Breast epithelium (tissue), 4 donors: ENCODE measurements at regions not wholly inside any gene's neighbourhood (a gene's known extent, or its start where the extent isn't known, plus 50 kb on each side); places are given as distances from the start of the nearest gene placed in this dataset.
"Not testable (repeated sequence)": the region's sequence is repeated elsewhere in the genome, so short reads cannot be mapped to it uniquely, and the experiment has no call there.

ENCODE experiments used
- DNase-seq, 2 donors: peaks; one replicate each; pipeline ENCODE4 v3.0.0-alpha.2; 2019; ENCODE audit warnings: low spot score in 2 of 2
- H3K27ac ChIP-seq, 2 donors: fragments of 200-600 bp; sonication (generic) in 1 of 2; one replicate each; pipeline ENCODE4 v1.5.1; 2016 to 2019; ENCODE audit warnings: mild to moderate bottlenecking in 1 of 2
- H3K27me3 ChIP-seq, 2 donors: fragments of 200-600 bp; sonication (generic) in 1 of 2; one replicate each; pipeline versions ENCODE4 v1.5.1 to v1.6.0; 2017 to 2019; ENCODE audit warnings: control low read depth in 1 of 2, mild to moderate bottlenecking in 1 of 2
- H3K36me3 ChIP-seq: fragments of 200-600 bp; one replicate; pipeline ENCODE4 v1.5.1; 2019
- H3K4me1 ChIP-seq, 2 donors: fragments of 200-600 bp; sonication (generic); one replicate each; pipeline ENCODE4 v1.5.1; 2016 to 2019; ENCODE audit warnings: control low read depth in 1 of 2
- H3K4me3 ChIP-seq, 3 donors: fragments of 200-600 bp; sonication (generic); 1 replicate in 2 of 3; 2 replicates in 1 of 3; pipeline ENCODE4 v1.5.1; 2016 to 2019; ENCODE audit warnings: mild to moderate bottlenecking in 3 of 3, moderate library complexity in 2 of 3
- H3K9me3 ChIP-seq, 2 donors: fragments of 200-600 bp; sonication (generic) in 1 of 2; one replicate each; pipeline ENCODE4 v1.5.1; 2016 to 2019; ENCODE audit warnings: control low read depth in 1 of 2
- POLR2A ChIP-seq: fragments of 450-650 bp; IDR thresholded peaks from one replicate; pipeline ENCODE4 v1.6.1; 2016; ENCODE audit warnings: antibody characterized with exemption, mild to moderate bottlenecking, moderate library complexity
- POLR2AphosphoS5 ChIP-seq, 3 donors: sonication (generic); formaldehyde crosslinking; IDR thresholded peaks; one replicate each; pipeline ENCODE4 v1.6.1; 2017; ENCODE audit warnings: antibody characterized with exemption in 3 of 3
- intact Hi-C: fragments of 100-400 bp; cut with DNase I; formaldehyde crosslinking; loops from one replicate; pipeline ENCODE4 v1.15.1; 2023; ENCODE audit warnings: low total_unique reads
- TF ChIP-seq, protein P1 (sequence below), 3 donors: fragments of 450-650 bp; IDR thresholded peaks; one replicate each; pipeline ENCODE4 v1.5.1; 2016 to 2017; ENCODE audit warnings: antibody characterized with exemption in 3 of 3, mild to moderate bottlenecking in 3 of 3, moderate library complexity in 3 of 3

- H3K27me3 ChIP-seq = no peaks in the 10 kb centered on the region
- intact Hi-C loops = no loop called here
- H3K4me3 ChIP-seq = no peak overlapping the region
- no peak overlapping the region for H3K27ac ChIP-seq
- no peaks in the 10 kb centered on the region for H3K36me3 ChIP-seq
- H3K9me3 ChIP-seq = peaks cover 0 to 12% of the 10 kb centered on the region in 2 donors
- no peaks in the 10 kb centered on the region for H3K4me1 ChIP-seq
- no peak for DNase-seq
- TF ChIP-seq, protein P1, sequence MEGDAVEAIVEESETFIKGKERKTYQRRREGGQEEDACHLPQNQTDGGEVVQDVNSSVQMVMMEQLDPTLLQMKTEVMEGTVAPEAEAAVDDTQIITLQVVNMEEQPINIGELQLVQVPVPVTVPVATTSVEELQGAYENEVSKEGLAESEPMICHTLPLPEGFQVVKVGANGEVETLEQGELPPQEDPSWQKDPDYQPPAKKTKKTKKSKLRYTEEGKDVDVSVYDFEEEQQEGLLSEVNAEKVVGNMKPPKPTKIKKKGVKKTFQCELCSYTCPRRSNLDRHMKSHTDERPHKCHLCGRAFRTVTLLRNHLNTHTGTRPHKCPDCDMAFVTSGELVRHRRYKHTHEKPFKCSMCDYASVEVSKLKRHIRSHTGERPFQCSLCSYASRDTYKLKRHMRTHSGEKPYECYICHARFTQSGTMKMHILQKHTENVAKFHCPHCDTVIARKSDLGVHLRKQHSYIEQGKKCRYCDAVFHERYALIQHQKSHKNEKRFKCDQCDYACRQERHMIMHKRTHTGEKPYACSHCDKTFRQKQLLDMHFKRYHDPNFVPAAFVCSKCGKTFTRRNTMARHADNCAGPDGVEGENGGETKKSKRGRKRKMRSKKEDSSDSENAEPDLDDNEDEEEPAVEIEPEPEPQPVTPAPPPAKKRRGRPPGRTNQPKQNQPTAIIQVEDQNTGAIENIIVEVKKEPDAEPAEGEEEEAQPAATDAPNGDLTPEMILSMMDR (IDR thresholded peaks at IDR 0.05) = no peak
These were observed 338.1 kb upstream of the SPHKAP start for GRCh38 chr2:228519561-228519960.

DNA sequence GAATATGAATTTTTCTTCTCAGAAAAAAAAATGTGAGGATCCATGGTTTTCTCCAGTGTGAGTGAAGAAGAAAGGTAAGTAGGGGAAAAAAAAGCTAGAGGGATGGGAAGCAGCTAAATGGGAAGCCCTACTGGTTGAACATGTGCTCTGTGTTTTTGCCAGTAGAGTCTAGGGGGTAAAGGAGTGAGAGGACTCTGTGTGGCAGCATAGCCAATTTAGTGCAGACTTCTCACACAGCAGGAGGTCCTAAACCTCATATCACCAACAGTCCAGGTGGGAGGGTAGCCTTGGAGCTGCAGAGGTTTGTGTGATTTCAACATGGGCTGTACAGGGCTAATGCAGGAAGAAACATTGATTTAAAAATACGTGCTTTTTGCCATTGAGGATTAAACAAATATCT, 334.5 kb upstream of the SPHKAP start:
- no peak for DNase-seq
- Histone ChIP-seq H3K27ac (no peak overlapping the region), H3K4me1 (no peaks in the 10 kb centered on the region), H3K4me3 (no peak overlapping the region), H3K27me3 (no peaks in the 10 kb centered on the region), H3K36me3 (no peaks in the 10 kb centered on the region), H3K9me3 (no peaks in the 10 kb centered on the region)
- intact Hi-C loops = no loop called here
- TF ChIP-seq POLR2AphosphoS5 (IDR thresholded peaks at IDR 0.05) (no peak), POLR2A (no peak)
- TF ChIP-seq, protein P1 (IDR thresholded peaks at IDR 0.05) = no peak

DNA sequence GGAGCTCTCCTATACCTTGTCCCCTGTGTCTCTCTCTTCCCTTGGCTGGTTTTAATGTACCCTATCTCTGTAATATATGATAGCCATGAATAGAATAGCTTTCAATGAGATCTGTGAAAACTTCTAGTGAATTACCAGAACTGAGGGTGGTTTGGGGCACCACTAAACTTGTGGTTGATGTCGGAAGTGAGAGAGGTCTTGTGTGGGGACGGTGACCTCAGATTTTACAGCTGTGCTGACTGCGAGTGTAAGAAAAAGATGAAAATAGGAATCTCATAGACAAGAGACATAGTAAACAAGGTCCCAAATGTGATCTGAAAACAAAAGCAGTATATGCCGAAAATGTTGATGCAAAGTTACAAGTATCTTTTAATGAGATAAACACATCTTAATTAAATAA, 332.0 kb upstream of the SPHKAP start:
- H3K9me3 ChIP-seq, H3K36me3 ChIP-seq, DNase-seq, H3K27me3 ChIP-seq, H3K4me3 ChIP-seq, H3K4me1 ChIP-seq, H3K27ac ChIP-seq, intact Hi-C loops: not testable (repeated sequence)

DNA sequence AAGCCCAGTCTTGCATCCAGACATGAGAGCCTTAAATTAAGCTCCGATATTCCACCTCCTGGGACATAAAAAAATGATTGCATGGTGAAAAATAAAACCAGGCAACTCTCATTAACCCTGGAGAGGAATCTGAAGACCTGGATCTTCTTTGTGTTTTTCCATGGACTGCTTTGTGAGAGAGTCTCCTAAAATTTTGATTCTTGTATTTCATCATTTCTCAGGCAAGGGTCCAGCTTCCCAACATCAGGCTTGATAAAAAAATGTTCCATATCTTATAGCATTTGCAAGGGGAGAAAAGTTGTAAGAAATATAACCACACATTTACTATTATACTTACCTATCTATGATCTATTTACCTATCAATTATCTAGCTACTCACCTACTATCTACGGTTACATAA, 327.5 kb upstream of the SPHKAP start:
- Histone ChIP-seq H3K27ac (no peak overlapping the region), H3K27me3 (no peaks in the 10 kb centered on the region), H3K36me3 (no peaks in the 10 kb centered on the region), H3K4me1 (no peaks in the 10 kb centered on the region), H3K9me3 (no peaks in the 10 kb centered on the region), H3K4me3 (no peak overlapping the region)
- intact Hi-C loops = no loop called here
- no peak for DNase-seq
- TF ChIP-seq POLR2AphosphoS5 (IDR thresholded peaks at IDR 0.05) = no peak
- TF ChIP-seq POLR2A = no peak
- TF ChIP-seq, protein P1 (IDR thresholded peaks at IDR 0.05) = no peak

GRCh38 chr2:228507870-228508269, 326.4 kb upstream of the SPHKAP start:
- H3K4me3 ChIP-seq = no peak overlapping the region
- no peaks in the 10 kb centered on the region for H3K27me3 ChIP-seq
- H3K9me3 ChIP-seq = no peaks in the 10 kb centered on the region
- DNase-seq = no peak
- H3K4me1 ChIP-seq = no peaks in the 10 kb centered on the region
- no peaks in the 10 kb centered on the region for H3K36me3 ChIP-seq
- H3K27ac ChIP-seq = no peak overlapping the region
- intact Hi-C loops = no loop called here
- TF ChIP-seq, protein P1 (IDR thresholded peaks at IDR 0.05) = no peak
- TF ChIP-seq POLR2A (no peak), POLR2AphosphoS5 (IDR thresholded peaks at IDR 0.05) (no peak)

GRCh38 chr2:228507231-228507824, 325.8 kb upstream of the SPHKAP start:
- no peaks in the 10 kb centered on the region for H3K4me1 ChIP-seq
- no peaks in the 10 kb centered on the region for H3K9me3 ChIP-seq
- intact Hi-C loops = no loop called here
- H3K4me3 ChIP-seq = no peak overlapping the region
- H3K27me3 ChIP-seq = no peaks in the 10 kb centered on the region
- no peaks in the 10 kb centered on the region for H3K36me3 ChIP-seq
- no peak for TF ChIP-seq POLR2A
- TF ChIP-seq POLR2AphosphoS5 (IDR thresholded peaks at IDR 0.05) = no peak
- TF ChIP-seq, protein P1 (IDR thresholded peaks at IDR 0.05) = no peak
- no peak overlapping the region for H3K27ac ChIP-seq
- no peak for DNase-seq
